ENCODE measurements at regions not wholly inside any gene's neighbourhood (a gene's known extent, or its start where the extent isn't known, plus 50 kb on each side); places are given as distances from the start of the nearest gene placed in this dataset.

GRCh38 chr22:34886391-34886790, 179.6 kb upstream of the ISX start:
- TF ChIP-seq POLR2A (IDR thresholded peaks at IDR 0.05) (no peak), CTCF (IDR thresholded peaks at IDR 0.05) (no peak), EP300 (IDR thresholded peaks at IDR 0.05) (no peak)

Measured in ovary (tissue), 3 donors.